Muscle layer of duodenum (tissue), 2 donors: ENCODE measurements at regions not wholly inside any gene's neighbourhood (a gene's known extent, or its start where the extent isn't known, plus 50 kb on each side); places are given as distances from the start of the nearest gene placed in this dataset.

Source experiments
- H3K27ac ChIP-seq: one replicate; pipeline ENCODE4 v1.7.0; 2013; ENCODE audit warnings: mild to moderate bottlenecking, low read length
- H3K27me3 ChIP-seq: one replicate; pipeline ENCODE4 v1.7.0; 2013; ENCODE audit warnings: low read depth, mild to moderate bottlenecking, control low read depth, low read length
- H3K36me3 ChIP-seq, 2 donors: one replicate each; pipeline ENCODE4 v1.7.0; 2013; ENCODE audit warnings: low read length in 2 of 2, control low read depth in 1 of 2, mild to moderate bottlenecking in 1 of 2; ENCODE audit not compliant: insufficient read depth in 2 of 2, control insufficient read depth in 1 of 2
- H3K4me1 ChIP-seq, 2 donors: one replicate each; pipeline ENCODE4 v1.7.0; 2013; ENCODE audit warnings: low read length in 2 of 2, mild to moderate bottlenecking in 2 of 2, control low read depth in 1 of 2, moderate library complexity in 1 of 2; ENCODE audit not compliant: insufficient read depth in 2 of 2, control insufficient read depth in 1 of 2
- H3K4me3 ChIP-seq, 2 donors: one replicate each; pipeline ENCODE4 v1.7.0; 2013; ENCODE audit warnings: low read length in 2 of 2, low read depth in 1 of 2, mild to moderate bottlenecking in 1 of 2
- H3K9me3 ChIP-seq, 2 donors: one replicate each; pipeline ENCODE4 v1.7.0; 2013; ENCODE audit warnings: low read length in 2 of 2, control low read depth in 1 of 2, mild to moderate bottlenecking in 1 of 2; ENCODE audit not compliant: control insufficient read depth in 1 of 2
- donor health status: healthy.

GRCh38 chr10:61138708-61139591 is 195.0 kb upstream of the RHOBTB1 start:
- peaks cover 0 to 6% of the 10 kb centered on the region in 2 donors for H3K4me1 ChIP-seq
- H3K4me3 ChIP-seq: no peak overlapping the region
- H3K27me3 ChIP-seq: no peaks in the 10 kb centered on the region
- H3K27ac ChIP-seq: no peak overlapping the region
- no peaks in the 10 kb centered on the region for H3K9me3 ChIP-seq
- no peaks in the 10 kb centered on the region for H3K36me3 ChIP-seq

DNA sequence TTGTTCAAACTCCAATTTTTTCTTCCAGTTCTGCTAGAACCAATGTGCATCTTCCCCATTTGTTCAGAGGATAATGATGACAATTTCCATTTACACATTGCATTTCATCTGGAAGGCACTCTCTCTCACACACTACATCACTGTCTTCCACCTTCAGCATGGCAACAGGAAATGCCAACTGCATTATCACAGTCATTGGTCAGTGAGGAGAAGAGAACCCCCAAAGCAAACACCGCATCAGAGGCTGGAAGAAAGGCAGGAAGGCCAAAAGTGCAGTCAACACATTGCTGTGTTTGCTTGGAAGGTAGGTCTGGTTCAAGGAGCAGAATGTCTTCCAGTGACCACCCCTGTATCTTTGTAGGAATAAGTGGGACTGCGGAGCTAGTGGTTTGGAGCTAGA is 192.2 kb upstream of the RHOBTB1 start:
- no peak overlapping the region for H3K27ac ChIP-seq
- no peaks in the 10 kb centered on the region for H3K27me3 ChIP-seq
- H3K4me3 ChIP-seq: no peak overlapping the region
- no peaks in the 10 kb centered on the region for H3K36me3 ChIP-seq
- no peaks in the 10 kb centered on the region for H3K9me3 ChIP-seq
- peaks cover 0 to 6% of the 10 kb centered on the region in 2 donors for H3K4me1 ChIP-seq

DNA sequence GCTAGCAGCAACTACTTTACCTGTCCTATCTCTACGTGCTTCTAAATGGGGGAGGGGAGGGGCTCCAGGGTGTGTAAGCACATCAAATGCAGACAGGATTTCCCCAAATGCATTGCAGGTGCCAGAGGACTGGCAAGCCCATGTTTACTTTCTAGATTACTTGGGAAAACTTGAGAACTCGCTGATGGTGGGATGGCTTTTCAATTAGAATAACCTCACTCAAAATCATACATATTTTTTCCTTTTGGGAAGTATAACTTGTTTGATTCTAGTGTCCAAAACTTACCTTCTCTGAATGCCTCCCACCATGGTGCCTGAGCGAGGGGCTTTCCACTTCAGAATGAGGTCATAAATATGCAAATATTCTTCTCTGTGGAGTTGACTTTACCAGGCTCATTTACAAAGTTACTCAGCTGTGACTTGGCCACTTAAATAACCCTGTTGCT is 191.3 kb upstream of the RHOBTB1 start:
- no peak overlapping the region for H3K4me3 ChIP-seq
- no peaks in the 10 kb centered on the region for H3K36me3 ChIP-seq
- no peaks in the 10 kb centered on the region for H3K27me3 ChIP-seq
- H3K4me1 ChIP-seq: peaks cover 0 to 6% of the 10 kb centered on the region in 2 donors
- H3K27ac ChIP-seq: no peak overlapping the region
- no peaks in the 10 kb centered on the region for H3K9me3 ChIP-seq

GRCh38 chr10:61130366-61130765 is 186.4 kb upstream of the RHOBTB1 start:
- Histone ChIP-seq H3K27me3 (no peaks in the 10 kb centered on the region), H3K4me3 (no peak overlapping the region), H3K27ac (no peak overlapping the region), H3K36me3 (no peaks in the 10 kb centered on the region), H3K9me3 (no peaks in the 10 kb centered on the region), H3K4me1 (peaks cover 0 to 3% of the 10 kb centered on the region in 2 donors)

- no peaks in the 10 kb centered on the region for H3K27me3 ChIP-seq
- H3K9me3 ChIP-seq: no peaks in the 10 kb centered on the region
- no peak overlapping the region for H3K27ac ChIP-seq
- peaks cover 0 to 3% of the 10 kb centered on the region in 2 donors for H3K4me1 ChIP-seq
- no peak overlapping the region for H3K4me3 ChIP-seq
- H3K36me3 ChIP-seq: no peaks in the 10 kb centered on the region
Measured at GRCh38 chr10:61128196-61128595, 184.2 kb upstream of the RHOBTB1 start.

DNA sequence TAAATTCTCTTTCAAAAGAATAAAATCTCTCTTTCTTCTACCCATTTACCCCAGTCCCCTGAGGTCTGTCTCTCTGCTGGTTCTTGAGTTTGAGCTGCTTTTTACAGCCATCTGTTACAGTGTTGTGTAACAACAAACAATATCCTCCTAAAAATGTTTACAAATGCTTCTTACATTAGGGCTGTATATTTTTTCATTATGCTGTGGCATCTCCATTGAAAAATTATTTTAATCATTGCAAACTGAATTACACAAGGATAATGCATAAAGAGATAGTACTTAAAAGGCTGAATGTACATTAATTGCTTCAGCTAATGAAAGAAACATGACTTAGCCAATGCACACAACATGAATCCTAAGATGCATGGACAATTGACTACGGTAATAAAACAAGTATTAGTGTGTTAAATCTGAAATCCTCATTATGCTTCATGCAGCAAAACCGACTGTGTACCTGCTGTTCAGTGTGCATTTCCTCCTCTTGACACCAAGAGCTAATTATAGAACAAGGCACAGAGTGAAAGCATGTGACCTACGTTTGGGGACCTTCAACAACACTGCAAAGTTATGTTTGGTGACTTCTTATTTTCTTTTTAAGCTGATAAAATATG is 181.7 kb upstream of the RHOBTB1 start:
- Histone ChIP-seq H3K27me3 (no peaks in the 10 kb centered on the region), H3K4me3 (no peak overlapping the region), H3K4me1 (peaks cover 0 to 3% of the 10 kb centered on the region in 2 donors), H3K9me3 (no peaks in the 10 kb centered on the region), H3K36me3 (no peaks in the 10 kb centered on the region), H3K27ac (no peak overlapping the region)

DNA sequence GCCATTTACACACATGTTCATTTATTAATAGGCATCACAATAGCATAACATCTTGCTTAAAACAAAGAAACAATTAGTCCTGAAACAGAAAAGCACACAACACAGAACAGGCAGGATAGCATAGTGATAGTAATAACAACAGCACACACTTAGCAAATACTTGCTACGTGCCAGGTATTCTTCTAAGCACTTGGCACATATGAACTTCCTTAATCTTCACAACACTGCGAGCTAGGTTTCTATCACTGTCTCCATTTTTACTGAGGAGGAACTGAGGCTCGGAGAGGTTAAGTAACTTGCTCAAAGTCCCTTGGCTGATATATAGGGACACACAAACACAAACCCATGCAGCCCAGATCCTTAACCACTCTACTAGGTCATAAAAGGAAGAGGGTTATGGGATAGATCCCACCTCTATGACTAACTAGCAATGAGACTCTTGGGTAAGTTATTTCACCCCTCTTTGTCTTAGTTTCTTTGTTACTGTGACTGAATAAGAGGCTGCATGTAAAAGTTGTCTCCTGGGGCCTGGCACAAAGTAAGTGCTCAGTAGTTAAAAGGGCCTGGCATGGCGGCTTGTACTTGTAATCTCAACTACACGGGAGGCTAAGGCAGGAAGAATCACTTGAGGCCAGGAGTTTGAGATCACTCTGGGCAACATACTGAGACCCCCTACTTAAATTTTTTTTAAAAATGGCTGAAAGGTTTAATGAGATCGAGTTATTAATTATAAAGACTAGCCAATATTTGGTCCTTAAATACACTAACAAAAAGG is 181.0 kb upstream of the RHOBTB1 start:
- H3K4me1 ChIP-seq: peaks cover 0 to 3% of the 10 kb centered on the region in 2 donors
- no peaks in the 10 kb centered on the region for H3K27me3 ChIP-seq
- H3K36me3 ChIP-seq: no peaks in the 10 kb centered on the region
- H3K9me3 ChIP-seq: no peaks in the 10 kb centered on the region
- no peak overlapping the region for H3K4me3 ChIP-seq
- H3K27ac ChIP-seq: no peak overlapping the region

GRCh38 chr10:61120805-61121204 is 176.8 kb upstream of the RHOBTB1 start:
- Histone ChIP-seq H3K36me3 (no peaks in the 10 kb centered on the region), H3K4me1 (peaks cover 0 to 2% of the 10 kb centered on the region in 2 donors), H3K27me3 (no peaks in the 10 kb centered on the region), H3K27ac (no peak overlapping the region), H3K4me3 (no peak overlapping the region), H3K9me3 (no peaks in the 10 kb centered on the region)

DNA sequence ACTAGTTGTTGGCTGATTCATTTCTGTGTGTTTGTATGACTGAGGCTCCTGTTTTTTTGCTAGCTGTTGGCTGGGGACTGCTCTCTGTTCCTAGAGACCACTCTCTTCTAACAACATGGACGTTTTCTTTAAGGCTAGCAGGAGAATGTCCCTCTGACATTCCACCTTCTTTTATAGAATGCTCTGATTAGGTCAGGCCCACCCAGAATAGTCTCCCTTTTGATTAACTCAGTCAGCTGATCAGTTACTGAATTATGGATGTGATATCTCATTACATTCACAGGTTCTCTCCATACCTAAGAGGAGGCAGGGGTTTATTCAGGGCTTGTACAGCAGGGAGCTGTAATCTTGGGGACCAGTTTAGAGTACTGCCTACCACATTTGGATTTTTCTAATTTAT is 175.6 kb upstream of the RHOBTB1 start:
- Histone ChIP-seq H3K9me3 (no peaks in the 10 kb centered on the region), H3K36me3 (no peaks in the 10 kb centered on the region), H3K27me3 (no peaks in the 10 kb centered on the region), H3K4me1 (no peaks in the 10 kb centered on the region), H3K4me3 (no peak overlapping the region), H3K27ac (no peak overlapping the region)

DNA sequence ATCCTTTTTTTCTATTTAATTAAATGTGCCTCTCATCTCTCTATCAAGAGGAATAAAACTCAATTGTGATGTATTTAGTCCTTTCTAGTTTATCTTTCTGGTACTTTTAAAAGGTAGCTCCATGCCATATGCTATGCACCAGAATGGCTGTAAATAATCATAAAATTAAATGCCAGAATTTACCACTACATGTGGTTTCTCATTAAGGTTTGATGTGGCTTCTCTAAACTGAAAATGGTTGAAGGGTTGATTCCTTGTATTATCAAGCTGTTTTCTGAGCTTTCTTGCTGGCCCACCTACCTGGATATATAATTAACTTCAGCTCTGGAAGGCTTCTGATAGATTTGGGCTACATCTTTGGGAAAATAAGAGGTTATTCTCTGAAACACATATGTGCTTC is 171.9 kb upstream of the RHOBTB1 start:
- H3K4me3 ChIP-seq: no peak overlapping the region
- no peaks in the 10 kb centered on the region for H3K4me1 ChIP-seq
- H3K27me3 ChIP-seq: no peaks in the 10 kb centered on the region
- no peak overlapping the region for H3K27ac ChIP-seq
- H3K36me3 ChIP-seq: no peaks in the 10 kb centered on the region
- no peaks in the 10 kb centered on the region for H3K9me3 ChIP-seq

DNA sequence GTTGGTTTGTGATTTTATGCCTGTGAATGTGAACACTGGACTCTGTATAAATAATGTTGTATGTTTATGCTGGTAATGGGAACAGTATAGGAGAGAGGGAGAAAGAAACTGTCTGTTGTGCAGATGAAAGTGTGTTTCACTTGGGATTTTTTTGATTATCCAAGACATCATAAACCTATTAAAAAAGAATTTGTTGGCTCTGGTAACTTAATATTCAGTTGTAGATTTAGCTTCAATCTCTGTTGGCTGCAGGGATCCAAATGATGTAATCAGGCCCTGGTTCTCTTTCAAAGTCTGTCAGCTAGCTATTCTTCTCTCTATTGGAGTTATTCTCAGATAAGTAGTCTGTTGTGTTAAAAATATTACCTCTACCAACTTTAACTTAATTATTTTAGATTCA is 168.8 kb upstream of the RHOBTB1 start:
- H3K27ac ChIP-seq: no peak overlapping the region
- no peaks in the 10 kb centered on the region for H3K27me3 ChIP-seq
- H3K4me1 ChIP-seq: no peaks in the 10 kb centered on the region
- no peak overlapping the region for H3K4me3 ChIP-seq
- H3K36me3 ChIP-seq: no peaks in the 10 kb centered on the region
- no peaks in the 10 kb centered on the region for H3K9me3 ChIP-seq
